ENCODE measurements at regions not wholly inside any gene's neighbourhood (a gene's known extent, or its start where the extent isn't known, plus 50 kb on each side); places are given as distances from the start of the nearest gene placed in this dataset.

- H3K27me3 ChIP-seq (replicated peaks) = no peaks in the 10 kb centered on the region
- in situ Hi-C loops (cut with HindIII; ENCODE audit: low pct_ligation_motif_present, low sequenced_read_pairs) = no loop called here
- no peak overlapping the region for H3K27ac ChIP-seq
- H3K4me3 ChIP-seq (ENCODE audit: low read depth, low read length) = no peak overlapping the region
- TF ChIP-seq CTCF (IDR thresholded peaks at IDR 0.05; ENCODE audit: low read depth, low read length, missing control alignments) = no peak
- H3K36me3 ChIP-seq (replicated peaks) = no peaks in the 10 kb centered on the region
- no peak for DNase-seq
These were observed 543.2 kb upstream of the JARID2 start for GRCh38 chr6:14702678-14703077.

- Histone ChIP-seq H3K36me3 (replicated peaks) (no peaks in the 10 kb centered on the region), H3K4me3 (ENCODE audit: low read depth, low read length) (no peak overlapping the region), H3K27me3 (replicated peaks) (no peaks in the 10 kb centered on the region), H3K27ac (peak overlapping the region; percentile 37)
- TF ChIP-seq CTCF (IDR thresholded peaks at IDR 0.05; ENCODE audit: low read depth, low read length, missing control alignments) = no peak
- in situ Hi-C loops (cut with HindIII; ENCODE audit: low pct_ligation_motif_present, low sequenced_read_pairs) = no loop called here
- DNase-seq = peak; percentile 81
These were observed 542.3 kb upstream of the JARID2 start for GRCh38 chr6:14703586-14703985.

- no peak for TF ChIP-seq CTCF (IDR thresholded peaks at IDR 0.05; ENCODE audit: low read depth, low read length, missing control alignments)
- in situ Hi-C loops (cut with HindIII; ENCODE audit: low pct_ligation_motif_present, low sequenced_read_pairs) = no loop called here
- no peak for DNase-seq
These were observed 541.2 kb upstream of the JARID2 start for GRCh38 chr6:14704383-14705271.

GRCh38 chr6:14705841-14706377, 540.0 kb upstream of the JARID2 start:
- Histone ChIP-seq H3K4me3 (ENCODE audit: low read depth, low read length) (no peak overlapping the region), H3K27ac (peak overlapping the region; percentile 96)
- in situ Hi-C loops (cut with HindIII; ENCODE audit: low pct_ligation_motif_present, low sequenced_read_pairs) = no loop called here

More at GRCh38 chr6:14704383-14705271, 541.2 kb upstream of the JARID2 start:
- H3K27ac ChIP-seq = peak overlapping the region; percentile 96
- H3K27me3 ChIP-seq (replicated peaks) = no peaks in the 10 kb centered on the region
- no peaks in the 10 kb centered on the region for H3K36me3 ChIP-seq (replicated peaks)
- no peak overlapping the region for H3K4me3 ChIP-seq (ENCODE audit: low read depth, low read length)

GRCh38 chr6:14706378-14706929, 539.4 kb upstream of the JARID2 start:
- Histone ChIP-seq H3K4me3 (ENCODE audit: low read depth, low read length) (no peak overlapping the region), H3K27me3 (replicated peaks) (no peaks in the 10 kb centered on the region), H3K36me3 (replicated peaks) (no peaks in the 10 kb centered on the region), H3K27ac (peak overlapping the region; percentile 96)
- peak; percentile 100 for DNase-seq
- in situ Hi-C loops (cut with HindIII; ENCODE audit: low pct_ligation_motif_present, low sequenced_read_pairs) = no loop called here
- no peak for TF ChIP-seq CTCF (IDR thresholded peaks at IDR 0.05; ENCODE audit: low read depth, low read length, missing control alignments)

More at GRCh38 chr6:14705841-14706377, 540.0 kb upstream of the JARID2 start:
- DNase-seq = no peak
- no peak for TF ChIP-seq CTCF (IDR thresholded peaks at IDR 0.05; ENCODE audit: low read depth, low read length, missing control alignments)
- Histone ChIP-seq H3K27me3 (replicated peaks) (no peaks in the 10 kb centered on the region), H3K36me3 (replicated peaks) (no peaks in the 10 kb centered on the region)
